ENCODE measurements at regions not wholly inside any gene's neighbourhood (a gene's known extent, or its start where the extent isn't known, plus 50 kb on each side); places are given as distances from the start of the nearest gene placed in this dataset.
A peak's percentile ranks its signal among the peaks of the same experiment; 100 is the strongest.
"Not testable (repeated sequence)": the region's sequence is repeated elsewhere in the genome, so short reads cannot be mapped to it uniquely, and the experiment has no call there.

DNA sequence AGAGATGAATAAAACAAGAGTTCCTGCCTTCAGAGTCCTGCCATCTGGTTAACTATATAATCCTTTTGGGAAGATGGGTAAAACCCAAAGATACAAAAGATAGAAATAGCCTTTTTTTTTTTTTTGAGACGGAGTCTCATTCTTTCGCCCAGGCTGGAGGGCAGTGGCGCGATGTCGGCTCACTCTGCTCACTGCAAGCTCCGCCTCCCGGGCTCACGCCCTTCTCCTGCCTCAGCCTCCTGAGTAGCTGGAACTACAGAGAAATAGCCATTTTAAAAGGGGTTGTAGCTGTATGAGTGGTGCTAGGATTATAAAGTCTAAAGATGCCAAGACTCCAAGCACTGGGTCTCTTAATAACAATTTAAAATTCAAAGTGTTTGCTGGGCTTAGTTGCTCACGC is 97.2 kb downstream of the KDR start:
- no peak for DNase-seq

DNA sequence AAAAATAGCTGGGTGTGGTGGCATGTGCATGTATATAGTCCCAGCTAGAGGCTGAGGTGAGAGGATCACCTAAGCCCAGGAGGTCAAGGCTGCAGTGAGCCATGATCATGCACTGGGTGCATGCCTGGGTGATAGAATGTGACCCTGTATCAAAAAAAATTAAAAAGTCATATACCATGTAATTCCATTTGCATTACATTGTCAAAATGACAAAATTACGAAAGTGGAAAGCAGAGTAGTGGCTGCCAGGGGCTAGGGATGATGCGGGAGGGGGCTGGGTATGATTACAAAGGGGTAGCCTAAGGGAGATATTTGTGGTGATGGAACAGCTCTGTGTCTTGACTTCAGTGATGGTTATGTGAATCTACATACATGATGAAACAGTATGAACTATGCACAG is 97.8 kb downstream of the KDR start:
- no peak for DNase-seq

DNA sequence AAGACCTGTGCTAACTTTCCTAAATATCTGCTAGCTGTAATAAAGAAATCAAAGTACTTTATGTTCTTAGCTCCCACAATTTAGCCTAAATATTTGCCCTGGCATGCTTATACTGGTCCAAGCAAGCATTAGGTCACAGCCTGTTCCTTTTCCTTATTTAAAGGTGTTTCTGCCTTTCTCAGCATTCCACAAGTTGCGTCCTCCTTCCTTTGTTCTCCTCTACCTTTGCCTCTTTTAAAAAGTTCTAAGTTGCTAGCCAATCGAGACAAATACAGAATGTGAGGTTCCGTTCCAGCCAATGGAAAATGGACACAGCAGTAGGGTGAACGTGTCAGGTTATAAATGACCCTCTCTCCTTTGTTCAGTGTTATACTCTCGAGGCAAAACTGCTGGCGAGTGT is 99.9 kb downstream of the KDR start:
- DNase-seq = not testable (repeated sequence)

DNA sequence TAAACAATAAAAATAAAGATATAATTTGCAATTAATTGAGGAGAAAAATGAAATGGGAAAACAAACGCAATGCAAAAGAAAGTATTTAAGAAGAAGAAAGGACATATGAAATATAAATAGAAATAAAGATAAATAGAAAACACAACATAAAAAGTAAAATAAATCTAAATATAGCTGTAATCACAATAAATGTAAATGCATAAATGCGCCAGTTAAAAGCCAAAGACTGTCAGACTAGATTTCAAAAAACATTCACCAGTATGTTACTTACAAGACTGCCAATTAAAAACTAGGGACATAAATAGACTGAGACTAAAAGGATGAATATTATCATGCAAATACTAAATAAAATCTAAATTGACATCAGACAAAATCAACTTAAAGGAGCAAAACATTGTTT is 102.4 kb downstream of the KDR start:
- no peak for DNase-seq

DNA sequence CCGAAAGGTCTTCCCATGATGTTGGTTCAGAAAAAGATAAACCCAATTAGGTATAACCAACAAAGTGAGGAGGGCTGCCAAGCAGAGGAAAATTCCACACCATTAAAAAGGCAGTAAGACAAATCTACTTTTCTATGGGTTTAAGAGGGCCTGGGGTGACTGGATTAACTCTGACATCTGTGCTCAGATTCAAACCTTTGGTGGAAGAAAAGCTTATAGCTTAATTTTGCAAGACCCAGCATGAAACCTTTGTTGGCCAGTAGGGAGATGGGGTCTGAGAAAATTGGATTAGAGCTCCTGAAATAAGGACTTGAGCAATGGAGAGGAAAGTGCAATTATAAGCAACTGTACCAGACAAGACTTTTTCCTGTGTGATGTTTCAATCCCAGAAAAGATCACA is 104.2 kb downstream of the KDR start:
- DNase-seq = no peak

DNA sequence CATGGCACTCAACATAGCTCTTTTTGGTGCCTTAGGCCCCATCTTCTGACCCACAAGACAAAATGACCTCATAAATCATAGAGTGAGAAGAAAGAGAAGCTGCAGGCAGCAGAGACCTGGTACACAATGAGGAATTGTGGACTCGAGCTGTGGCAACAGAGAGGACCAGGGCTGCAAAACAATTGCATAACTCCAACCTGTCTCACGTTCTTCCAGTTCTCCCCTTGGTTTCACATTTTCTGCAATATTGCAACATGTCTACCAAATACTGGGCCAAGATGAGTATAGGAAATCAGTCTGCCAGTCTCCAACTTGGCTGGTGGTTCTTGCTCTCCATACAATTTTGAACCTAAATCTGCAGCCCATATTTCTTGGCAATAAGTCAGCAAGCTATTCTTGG is 105.3 kb downstream of the KDR start:
- no peak for DNase-seq

DNA sequence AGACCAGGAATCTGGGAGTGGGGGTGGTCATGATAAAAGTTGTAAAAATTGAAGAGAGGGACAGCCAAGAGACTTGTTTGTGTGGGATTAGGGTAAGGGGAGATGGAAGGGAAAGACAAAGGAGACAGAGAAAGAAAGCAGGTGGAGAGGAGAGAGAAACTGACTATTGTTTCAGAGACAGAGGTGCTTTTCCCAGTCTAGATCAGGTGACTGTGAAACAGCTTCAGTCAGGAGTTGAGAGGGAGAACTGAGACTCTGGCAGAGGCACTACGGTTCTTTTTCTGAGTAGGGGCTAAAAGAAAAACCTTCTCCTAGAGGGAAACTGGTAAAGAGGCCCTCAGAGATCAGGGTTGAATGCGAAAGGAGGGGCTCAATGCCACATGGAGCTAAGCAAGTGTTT is 106.4 kb downstream of the KDR start:
- DNase-seq = no peak

DNA sequence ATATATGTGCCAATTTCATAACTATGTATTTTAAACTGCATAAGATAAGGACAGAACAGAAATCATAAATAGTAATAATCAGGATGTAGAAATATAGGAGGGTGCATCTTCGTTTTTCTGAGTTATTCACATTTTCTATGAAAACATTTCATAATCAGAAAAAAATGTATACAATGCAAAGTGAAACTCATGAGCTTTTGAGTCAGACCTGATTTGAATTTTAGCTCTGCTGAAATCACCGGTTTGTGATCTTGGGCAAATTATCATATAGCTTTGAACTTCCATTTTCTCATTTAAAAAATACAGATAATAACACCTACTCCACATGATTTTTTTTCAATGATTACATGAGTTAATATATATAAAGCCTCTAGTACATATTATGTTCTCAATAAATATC is 106.9 kb downstream of the KDR start:
- no peak for DNase-seq

DNA sequence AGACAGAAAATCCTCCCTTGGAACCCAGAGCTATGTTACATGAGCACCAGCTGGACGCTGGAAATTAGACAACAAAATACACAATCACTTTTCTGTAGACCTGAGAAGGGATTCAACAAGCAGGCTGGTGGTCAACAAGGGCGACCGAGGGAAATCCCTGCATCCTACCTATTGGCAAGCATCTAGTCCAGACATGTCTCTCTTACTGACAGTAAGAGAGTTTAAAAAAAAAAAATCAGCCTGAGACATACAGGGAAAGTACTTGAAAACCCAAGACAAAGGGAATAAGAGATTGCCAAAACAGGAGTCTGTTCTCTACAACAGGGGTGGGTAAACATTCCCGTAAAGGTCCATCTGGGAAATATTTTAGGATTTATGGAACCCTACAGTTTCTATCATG is 108.0 kb downstream of the KDR start:
- no peak for DNase-seq

DNA sequence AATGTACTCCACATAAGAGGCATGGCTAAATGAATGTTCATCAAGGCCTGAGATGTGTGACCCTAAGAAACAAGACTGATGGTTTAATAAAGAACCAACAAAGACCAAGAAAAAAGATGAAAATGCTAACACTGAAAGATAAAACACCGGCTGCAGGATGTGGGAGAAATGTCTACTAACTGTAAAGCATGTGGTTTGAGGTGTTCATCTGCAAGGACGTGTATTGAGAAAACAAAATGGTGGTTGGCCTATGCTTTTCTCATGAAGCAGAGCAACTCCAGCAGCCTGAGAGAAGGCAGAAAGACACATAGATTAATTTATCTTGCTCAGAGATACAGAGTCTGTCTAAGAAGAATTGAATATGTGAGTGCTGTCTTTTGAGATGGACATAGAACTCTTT is 109.3 kb downstream of the KDR start:
- no peak for DNase-seq

DNA sequence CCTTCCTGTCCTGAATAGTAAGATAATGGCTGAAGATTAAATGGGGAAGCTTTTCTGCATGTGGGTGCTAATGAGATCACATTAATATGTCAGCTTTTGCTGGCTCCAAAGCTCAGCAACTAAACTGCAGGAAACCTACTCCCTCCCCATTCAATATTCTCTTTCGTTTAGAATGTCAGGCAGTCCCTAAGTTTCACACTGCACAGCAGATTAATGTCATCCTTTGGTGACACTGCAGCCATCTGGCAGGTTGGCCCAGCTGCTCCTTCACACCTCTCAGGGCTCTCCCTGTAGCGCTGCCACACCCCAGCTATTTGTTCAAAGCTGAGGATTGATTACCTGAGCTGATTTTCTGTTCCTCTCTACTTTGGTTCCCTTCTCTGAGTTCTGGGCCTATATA is 110.5 kb downstream of the KDR start:
- no peak for DNase-seq

DNA sequence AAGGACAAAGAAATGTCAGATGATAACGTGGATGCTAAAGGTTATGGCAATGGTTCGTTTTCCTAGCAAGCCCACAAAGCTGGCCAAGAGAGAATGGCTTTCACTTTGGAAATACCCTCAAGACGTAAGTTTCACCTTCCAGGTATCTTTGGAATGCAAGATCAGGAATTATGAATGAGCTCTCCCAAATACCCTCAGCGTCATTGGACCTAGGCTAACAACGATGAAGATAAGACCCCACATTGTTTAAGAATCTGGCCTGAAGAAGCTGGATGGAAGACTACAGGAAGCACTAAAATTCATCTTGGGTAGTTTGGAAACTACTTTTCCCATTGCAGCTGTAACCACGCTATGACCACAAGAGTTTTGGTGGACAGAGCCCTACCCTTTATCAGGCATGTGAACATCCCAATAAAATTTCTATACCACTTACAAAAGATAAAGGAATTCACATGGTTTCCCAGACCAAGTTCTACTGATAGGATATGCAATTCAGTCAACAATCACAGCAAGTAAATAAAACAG is 111.9 kb downstream of the KDR start:
- peak; percentile 58 for DNase-seq

DNA sequence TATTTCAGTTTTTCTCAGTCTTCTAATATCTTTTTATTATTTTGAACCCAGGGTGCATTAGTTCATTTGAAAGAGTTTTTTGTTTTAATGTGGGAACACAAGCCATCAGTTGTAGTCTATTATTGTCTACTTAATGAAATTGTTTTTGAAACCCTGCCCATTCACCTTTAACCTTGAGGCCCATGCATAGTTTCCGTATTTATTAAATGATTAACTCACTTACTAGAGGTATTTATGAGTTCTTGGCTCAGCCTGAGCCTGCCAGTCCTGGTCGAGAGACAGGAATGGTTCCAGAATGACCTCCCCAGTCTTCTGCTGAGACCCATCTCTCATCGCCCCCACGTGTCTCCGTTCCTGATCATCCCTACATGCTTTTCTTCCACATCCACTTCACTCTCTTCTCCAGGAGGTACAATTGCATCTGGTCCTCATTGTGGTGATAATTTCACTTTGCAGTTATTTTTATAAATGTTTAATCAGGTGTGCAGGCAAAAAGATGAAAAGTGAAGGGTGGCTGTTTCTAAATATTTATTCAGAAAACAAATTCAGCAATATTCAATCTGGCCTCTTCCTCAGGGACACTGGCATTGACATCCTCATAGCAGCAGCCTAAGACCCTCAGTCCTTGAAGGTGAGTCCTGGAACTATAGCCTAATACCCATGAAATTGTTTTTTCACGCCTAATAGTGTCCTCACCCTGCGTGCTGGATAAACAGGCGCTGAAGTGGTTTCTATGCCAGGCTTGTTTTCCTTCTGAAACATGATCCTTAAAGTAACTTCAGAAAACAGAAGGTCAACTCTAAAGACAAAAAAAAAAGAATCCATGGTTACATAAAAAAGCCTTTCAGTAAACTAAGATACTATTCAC is 112.8 kb downstream of the KDR start:
- no peak for DNase-seq

DNA sequence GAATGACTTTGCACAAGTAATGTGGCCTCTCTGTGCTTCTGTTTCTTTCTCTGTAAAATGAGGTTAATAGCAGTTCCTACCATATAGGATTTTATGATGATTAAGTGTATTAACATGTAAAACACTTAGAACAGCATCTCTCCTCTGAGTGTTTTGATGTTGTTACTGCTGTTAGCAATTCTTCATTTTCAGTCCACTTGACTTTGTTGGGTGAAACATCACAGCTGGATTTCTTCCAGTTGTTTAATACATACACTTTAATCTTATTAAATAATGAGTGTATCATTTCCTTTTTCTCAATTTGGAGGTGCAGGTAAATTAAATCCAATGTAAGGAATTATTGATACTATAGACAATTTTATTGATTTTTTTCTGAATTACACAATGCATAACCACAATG is 113.6 kb downstream of the KDR start:
- DNase-seq = no peak

DNA sequence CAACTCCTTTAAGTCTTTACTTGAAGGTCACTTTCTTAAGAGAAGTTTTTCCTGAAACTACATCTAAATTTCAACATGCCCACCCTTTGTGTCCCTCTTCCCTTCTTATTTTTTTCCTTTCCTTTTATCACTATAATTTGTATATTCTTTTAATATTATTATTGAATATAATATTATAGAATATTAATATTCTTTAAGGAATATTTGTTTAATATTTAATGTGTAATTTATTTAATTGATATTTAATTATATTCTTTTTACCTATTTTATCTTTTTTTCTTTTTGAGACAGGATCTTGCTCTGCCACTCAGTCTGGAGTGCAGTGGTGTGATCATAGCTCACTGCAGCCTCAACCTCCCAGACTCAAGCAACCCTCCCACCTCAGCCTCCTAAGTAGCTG is 114.8 kb downstream of the KDR start:
- no peak for DNase-seq

DNA sequence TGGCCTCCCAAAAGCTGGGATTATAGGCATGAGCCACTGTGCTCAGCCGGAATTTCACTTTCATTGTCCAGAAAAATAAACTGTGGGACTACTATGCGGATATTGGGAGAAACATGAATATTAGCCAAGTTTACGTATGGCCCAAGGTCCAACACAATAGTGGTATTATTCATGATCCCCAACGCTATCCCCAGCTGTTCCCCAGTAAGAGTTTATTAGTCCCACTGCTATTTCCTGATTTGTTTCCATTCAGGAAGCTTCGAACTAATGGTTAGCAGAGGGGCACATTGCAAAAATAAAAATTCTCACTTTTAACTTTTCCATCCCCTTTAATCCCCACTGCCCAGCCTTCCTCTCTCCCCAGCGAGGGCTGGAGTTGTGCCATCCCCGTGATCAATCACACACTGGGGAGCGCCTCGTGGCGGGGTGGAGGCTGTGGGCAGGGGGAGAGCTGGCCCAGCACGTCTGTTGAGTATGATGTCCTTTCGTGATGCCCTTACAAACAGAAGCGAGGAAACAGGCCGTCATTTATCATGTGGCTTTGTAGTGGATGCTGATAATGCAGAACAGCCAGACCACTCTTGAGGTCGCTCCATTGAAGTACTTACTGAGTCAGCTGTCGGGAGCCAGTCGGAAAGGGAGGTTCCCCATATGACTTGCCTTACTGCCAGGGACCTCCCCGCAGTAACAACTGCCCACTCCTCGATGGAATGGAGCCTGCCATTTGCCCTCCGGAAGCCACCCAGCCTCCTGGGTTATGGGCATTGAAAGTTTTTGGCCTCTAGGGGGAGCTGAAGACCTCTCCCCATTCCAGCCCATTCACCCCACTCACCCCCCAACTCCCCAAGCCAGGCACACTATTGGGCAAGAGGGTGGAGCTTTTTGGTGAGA is 117.0 kb downstream of the KDR start:
- no peak for DNase-seq

DNA sequence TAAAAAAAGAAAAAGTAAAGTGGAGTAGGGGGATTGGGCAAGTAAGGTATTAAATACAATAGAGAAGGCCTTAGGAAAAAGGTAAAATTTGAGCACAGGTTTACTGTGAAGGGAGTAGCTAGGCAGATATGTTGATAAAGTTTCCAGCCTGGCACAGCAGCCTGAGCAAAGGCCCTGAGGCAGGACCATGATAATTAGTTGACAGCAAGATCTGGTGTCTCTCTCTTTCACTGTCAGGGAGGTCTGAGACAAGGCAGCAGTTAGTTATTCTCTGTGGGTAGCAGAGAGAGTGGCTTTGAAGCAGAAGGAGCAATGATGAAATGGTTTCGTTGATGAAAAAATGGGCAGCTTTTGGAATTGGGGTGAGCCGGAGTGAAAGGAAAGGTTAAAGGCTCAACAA is 119.5 kb downstream of the KDR start:
- no peak for DNase-seq

DNA sequence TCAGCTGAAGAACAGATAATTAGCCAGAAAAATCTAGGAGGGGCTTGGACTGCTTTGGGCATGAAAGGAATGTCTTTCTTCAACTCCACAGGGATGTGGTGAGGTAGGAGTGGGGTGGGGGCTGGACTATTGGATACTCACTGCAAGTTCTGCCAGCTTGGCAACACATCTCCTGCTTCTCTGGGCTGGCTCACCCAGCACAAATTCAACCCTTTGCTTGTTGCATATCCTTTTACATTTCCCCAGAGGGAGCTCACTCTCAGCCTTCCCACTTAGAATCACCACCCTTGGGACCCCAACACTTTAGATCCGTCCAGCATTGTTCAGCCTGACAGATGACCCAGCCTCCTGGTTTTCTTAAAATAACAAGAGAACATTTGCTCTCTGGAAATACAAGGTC is 120.6 kb downstream of the KDR start:
- peak; percentile 71 for DNase-seq

DNA sequence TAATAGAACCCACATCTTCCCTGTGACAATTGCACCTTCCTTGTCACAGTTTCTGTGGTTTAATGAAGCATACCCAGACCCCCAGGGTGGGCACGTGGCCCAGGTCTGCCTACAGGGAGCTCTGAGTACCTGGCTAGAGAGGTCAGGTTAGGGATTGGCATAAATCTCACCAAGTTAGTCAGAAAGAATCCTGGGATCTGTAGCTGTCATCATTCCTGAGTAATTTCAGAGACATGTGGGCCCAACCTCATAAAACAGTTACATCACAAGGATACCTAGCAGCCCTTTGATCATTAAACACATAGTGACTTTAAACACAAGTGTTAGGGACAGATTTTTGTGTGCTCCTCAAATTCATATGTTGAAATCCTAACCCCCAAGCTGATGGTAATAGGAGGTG is 123.0 kb downstream of the KDR start:
- no peak for DNase-seq

DNA sequence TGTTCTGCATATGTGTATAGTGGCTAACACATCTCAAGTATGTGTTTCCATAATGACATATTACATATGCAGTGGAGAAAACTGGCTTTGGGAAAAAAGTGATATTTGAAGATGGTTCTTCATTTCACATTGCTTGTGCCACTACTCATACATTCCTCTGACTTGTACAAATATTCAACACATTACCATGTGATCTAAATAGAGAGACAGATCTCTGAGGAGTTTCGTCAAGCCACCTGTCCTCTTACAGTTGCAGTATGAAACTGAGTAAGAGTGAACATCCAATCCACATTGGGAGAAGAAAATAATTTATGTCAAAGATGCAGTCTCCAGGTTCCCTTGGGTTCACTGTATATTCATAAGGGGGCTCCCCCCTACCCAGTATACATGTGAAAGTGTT is 123.9 kb downstream of the KDR start:
- DNase-seq = no peak

DNA sequence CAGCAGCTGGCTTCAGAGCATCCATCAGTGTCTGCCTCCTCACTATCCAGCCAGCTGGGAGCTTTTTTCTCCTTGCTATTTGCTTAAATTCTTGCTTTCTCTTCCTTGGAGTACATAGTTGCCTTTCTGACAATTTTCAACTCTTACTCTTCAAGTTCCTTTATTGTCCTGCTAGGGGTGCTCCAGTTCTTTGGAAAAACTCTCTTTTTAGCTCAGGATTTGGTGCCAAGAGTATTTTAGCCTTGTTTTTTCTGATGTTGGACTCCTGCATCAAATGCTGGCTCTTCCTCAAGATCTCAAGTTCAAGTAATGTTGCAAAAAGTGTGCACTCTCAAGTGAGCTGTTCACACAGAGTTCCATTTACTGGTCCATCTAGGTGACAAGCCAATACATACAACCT is 126.4 kb downstream of the KDR start:
- DNase-seq = no peak

DNA sequence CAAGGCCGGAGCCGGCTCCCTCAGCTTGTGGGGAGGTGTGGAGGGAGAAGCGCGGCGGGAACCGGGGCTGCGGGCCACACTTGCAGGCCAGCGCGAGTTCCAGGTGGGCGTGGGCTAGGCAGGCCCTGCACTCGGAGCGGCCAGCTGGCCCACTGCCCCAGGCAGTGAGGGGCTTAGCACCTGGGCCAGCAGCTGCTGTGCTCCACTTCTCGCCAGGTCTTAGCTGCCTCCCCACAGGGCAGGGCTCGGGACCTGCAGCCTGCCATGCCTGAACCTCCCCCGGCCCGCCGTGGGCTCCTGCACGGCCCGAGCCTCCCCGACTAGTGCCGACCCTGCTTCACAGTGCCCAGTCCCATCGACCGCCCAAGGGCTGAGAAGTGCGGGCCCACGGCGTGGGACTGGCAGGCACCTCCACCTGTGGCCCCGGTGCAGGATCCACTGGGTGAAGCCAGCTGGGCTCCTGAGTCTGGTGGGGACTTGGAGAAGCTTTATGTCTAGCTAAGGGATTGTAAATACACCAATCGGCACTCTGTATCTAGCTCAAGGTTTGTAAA is 131.8 kb downstream of the KDR start:
- not testable (repeated sequence) for DNase-seq

DNA sequence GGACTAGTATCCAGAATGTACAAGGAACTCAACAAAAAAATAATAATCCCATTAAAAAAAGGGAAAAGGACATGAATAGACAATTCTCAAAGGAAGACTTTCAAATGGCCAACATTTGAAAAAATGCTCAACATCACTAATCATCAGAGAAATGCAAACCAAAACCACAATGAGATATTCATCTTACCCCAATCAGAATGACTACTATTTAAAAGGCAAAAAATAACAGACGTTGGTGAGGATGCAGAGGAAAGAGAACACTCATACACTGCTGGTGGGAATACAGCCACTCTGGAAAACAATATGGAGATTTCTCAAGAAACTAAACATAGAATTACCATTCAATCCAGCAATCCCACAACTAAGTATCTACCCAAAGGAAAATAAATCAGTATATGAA is 133.1 kb downstream of the KDR start:
- no peak for DNase-seq

DNA sequence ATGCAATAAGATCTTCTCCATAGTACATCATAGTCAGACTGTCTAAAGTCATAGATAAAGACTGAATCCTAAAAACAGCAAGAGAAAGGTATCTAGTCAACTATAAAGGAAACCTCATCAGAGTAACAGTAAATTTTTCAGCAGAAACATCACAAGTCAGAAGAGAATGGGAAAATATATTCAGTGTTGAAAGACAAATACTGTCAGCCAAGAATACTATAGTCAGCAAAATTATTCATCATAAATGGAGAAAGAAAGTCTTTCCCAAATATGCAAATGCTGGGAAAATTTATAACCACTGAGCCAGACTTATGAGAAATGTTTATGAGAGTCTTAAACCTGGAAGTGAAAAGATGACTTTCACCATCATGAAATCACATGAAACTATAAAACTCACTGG is 136.7 kb downstream of the KDR start:
- DNase-seq = no peak
